Parathyroid adenoma (tissue), 2 donors: ENCODE measurements at regions not wholly inside any gene's neighbourhood (a gene's known extent, or its start where the extent isn't known, plus 50 kb on each side); places are given as distances from the start of the nearest gene placed in this dataset.
"Not testable (repeated sequence)": the region's sequence is repeated elsewhere in the genome, so short reads cannot be mapped to it uniquely, and the experiment has no call there.

Experiments
- H2AFZ ChIP-seq: fragments of 300-600 bp; sonication (generic); one replicate; pipeline ENCODE4 v1.7.0; 2017; ENCODE audit warnings: antibody characterized with exemption, mild to moderate bottlenecking
- H3K27ac ChIP-seq: fragments of 300-600 bp; sonication (generic); one replicate; pipeline ENCODE4 v1.7.0; 2017
- H3K27me3 ChIP-seq: fragments of 300-600 bp; sonication (generic); one replicate; pipeline ENCODE4 v1.7.0; 2017; ENCODE audit warnings: low read length; ENCODE audit not compliant: control insufficient read depth, insufficient read depth
- H3K36me3 ChIP-seq: fragments of 300-600 bp; sonication (generic); one replicate; pipeline ENCODE4 v1.7.0; 2017; ENCODE audit warnings: low read length; ENCODE audit not compliant: control insufficient read depth, insufficient read depth
- H3K4me1 ChIP-seq: fragments of 300-600 bp; sonication (generic); one replicate; pipeline ENCODE4 v1.7.0; 2017; ENCODE audit warnings: control low read depth
- H3K4me2 ChIP-seq: fragments of 300-600 bp; sonication (generic); one replicate; pipeline ENCODE4 v1.7.0; 2017; ENCODE audit warnings: low read length
- H3K4me3 ChIP-seq: fragments of 300-600 bp; sonication (generic); one replicate; pipeline ENCODE4 v1.7.0; 2017; ENCODE audit warnings: low read depth, low read length
- H3K79me2 ChIP-seq: fragments of 300-600 bp; sonication (generic); one replicate; pipeline ENCODE4 v1.7.0; 2017; ENCODE audit warnings: control low read depth
- H3K9ac ChIP-seq: fragments of 300-600 bp; sonication (generic); one replicate; pipeline ENCODE4 v1.7.0; 2017; ENCODE audit warnings: mild to moderate bottlenecking
- H3K9me3 ChIP-seq: fragments of 300-600 bp; sonication (generic); one replicate; pipeline ENCODE4 v1.7.0; 2017; ENCODE audit warnings: low read length; ENCODE audit not compliant: control insufficient read depth
- CTCF ChIP-seq: fragments of 300-600 bp; sonication (generic); IDR thresholded peaks from one replicate; pipeline ENCODE4 v1.7.0; 2017; ENCODE audit warnings: antibody characterized with exemption, mild to moderate bottlenecking
- donor health status: primary hyperparathyroidism.

GRCh38 chr5:113705657-113706056 lies 192.2 kb downstream of the YTHDC2 start:
- Histone ChIP-seq H3K4me1 (no peaks in the 10 kb centered on the region), H3K79me2 (no peaks in the 10 kb centered on the region), H3K27me3 (peaks cover 4% of the 10 kb centered on the region), H3K36me3 (no peaks in the 10 kb centered on the region), H3K4me2 (no peak overlapping the region), H2AFZ (no peak overlapping the region), H3K9ac (no peak overlapping the region), H3K9me3 (no peaks in the 10 kb centered on the region), H3K4me3 (no peak overlapping the region), H3K27ac (no peak overlapping the region)
- TF ChIP-seq CTCF, result no peak

GRCh38 chr5:113713051-113713450 lies 199.6 kb downstream of the YTHDC2 start:
- H3K79me2 ChIP-seq, result no peaks in the 10 kb centered on the region
- TF ChIP-seq CTCF, result no peak
- no peaks in the 10 kb centered on the region for H3K4me1 ChIP-seq

GRCh38 chr5:113715921-113716320 lies 202.4 kb downstream of the YTHDC2 start:
- H3K4me3 ChIP-seq, H3K4me1 ChIP-seq, H3K9me3 ChIP-seq, H3K27me3 ChIP-seq, H3K36me3 ChIP-seq, H3K4me2 ChIP-seq, H3K27ac ChIP-seq, H3K9ac ChIP-seq, H3K79me2 ChIP-seq, H2AFZ ChIP-seq: not testable (repeated sequence)

More at GRCh38 chr5:113713051-113713450, 199.6 kb downstream of the YTHDC2 start:
- H2AFZ ChIP-seq, result no peak overlapping the region
- H3K9ac ChIP-seq, result no peak overlapping the region
- H3K27ac ChIP-seq, result no peak overlapping the region
- no peaks in the 10 kb centered on the region for H3K9me3 ChIP-seq
- no peaks in the 10 kb centered on the region for H3K27me3 ChIP-seq
- no peak overlapping the region for H3K4me2 ChIP-seq
- no peak overlapping the region for H3K4me3 ChIP-seq
- no peaks in the 10 kb centered on the region for H3K36me3 ChIP-seq

- H3K36me3 ChIP-seq, result no peaks in the 10 kb centered on the region
- H3K27me3 ChIP-seq, result no peaks in the 10 kb centered on the region
- no peaks in the 10 kb centered on the region for H3K9me3 ChIP-seq
- no peak overlapping the region for H3K4me3 ChIP-seq
- H2AFZ ChIP-seq, result no peak overlapping the region
- no peak overlapping the region for H3K9ac ChIP-seq
- no peak overlapping the region for H3K4me2 ChIP-seq
- H3K4me1 ChIP-seq, result no peaks in the 10 kb centered on the region
- H3K79me2 ChIP-seq, result no peaks in the 10 kb centered on the region
- no peak overlapping the region for H3K27ac ChIP-seq
- TF ChIP-seq CTCF, result no peak
These were observed 206.1 kb downstream of the YTHDC2 start for GRCh38 chr5:113719549-113719948.

GRCh38 chr5:113721171-113721570 lies 207.7 kb downstream of the YTHDC2 start:
- Histone ChIP-seq H3K79me2 (no peaks in the 10 kb centered on the region), H3K9ac (no peak overlapping the region), H2AFZ (no peak overlapping the region), H3K4me1 (no peaks in the 10 kb centered on the region), H3K36me3 (no peaks in the 10 kb centered on the region), H3K9me3 (no peaks in the 10 kb centered on the region), H3K27ac (no peak overlapping the region), H3K4me3 (no peak overlapping the region), H3K27me3 (no peaks in the 10 kb centered on the region), H3K4me2 (no peak overlapping the region)
- TF ChIP-seq CTCF, result no peak
